Erythroblast (primary cell): ENCODE measurements at regions not wholly inside any gene's neighbourhood (a gene's known extent, or its start where the extent isn't known, plus 50 kb on each side); places are given as distances from the start of the nearest gene placed in this dataset.
"Not testable (repeated sequence)": the region's sequence is repeated elsewhere in the genome, so short reads cannot be mapped to it uniquely, and the experiment has no call there.

Experiments
- DNase-seq, 2 experiments: peaks; one replicate each; lab custom pipeline; 2025; lab: John Stamatoyannopoulos, UW
- GATA1 ChIP-seq: IDR thresholded peaks from 2 replicates; pipeline ENCODE4 v1.6.1; 2011; ENCODE audit warnings: low read depth, mild to moderate bottlenecking, control low read depth, low read length, moderate library complexity
- POLR2A ChIP-seq: IDR thresholded peaks from 2 replicates; pipeline ENCODE4 v1.6.1; 2011; ENCODE audit warnings: mild to moderate bottlenecking, low read length

- no peak for DNase-seq
- no peak for TF ChIP-seq GATA1
- no peak for TF ChIP-seq POLR2A
Measured at GRCh38 chr20:51287628-51288413, 254.7 kb downstream of the NFATC2 start.

GRCh38 chr20:51286758-51287157, 255.8 kb downstream of the NFATC2 start:
- DNase-seq: no peak
- TF ChIP-seq GATA1 (no peak), POLR2A (no peak)

- TF ChIP-seq POLR2A (no peak), GATA1 (no peak)
- DNase-seq: no peak
Measured at GRCh38 chr20:51285684-51286083, 256.8 kb downstream of the NFATC2 start.

- TF ChIP-seq POLR2A (no peak), GATA1 (no peak)
- no peak for DNase-seq
Measured at GRCh38 chr20:51284871-51285270, 257.6 kb downstream of the NFATC2 start.

GRCh38 chr20:51284176-51284575, 258.3 kb downstream of the NFATC2 start:
- DNase-seq: no peak
- TF ChIP-seq POLR2A (no peak), GATA1 (no peak)

GRCh38 chr20:51281521-51281920, 258.6 kb upstream of the KCNG1 start:
- DNase-seq: no peak
- no peak for TF ChIP-seq POLR2A
- TF ChIP-seq GATA1: no peak

- TF ChIP-seq POLR2A: no peak
- no peak for TF ChIP-seq GATA1
- no peak for DNase-seq
Measured at GRCh38 chr20:51280047-51280446, 257.1 kb upstream of the KCNG1 start.

- DNase-seq: no peak
- TF ChIP-seq POLR2A: no peak
Measured at GRCh38 chr20:51277961-51278360, 255.1 kb upstream of the KCNG1 start.

GRCh38 chr20:51276296-51276695, 253.4 kb upstream of the KCNG1 start:
- DNase-seq: no peak
- TF ChIP-seq POLR2A: no peak
- no peak for TF ChIP-seq GATA1

- no peak for DNase-seq
- TF ChIP-seq POLR2A (no peak), GATA1 (no peak)
Measured at GRCh38 chr20:51275826-51276225, 252.9 kb upstream of the KCNG1 start.

- DNase-seq: no peak
- TF ChIP-seq POLR2A (no peak), GATA1 (no peak)
Measured at GRCh38 chr20:51275181-51275580, 252.3 kb upstream of the KCNG1 start.

GRCh38 chr20:51272401-51272800, 249.5 kb upstream of the KCNG1 start:
- no peak for DNase-seq

GRCh38 chr20:51271931-51272330, 249.0 kb upstream of the KCNG1 start:
- no peak for DNase-seq
- TF ChIP-seq POLR2A (no peak), GATA1 (no peak)

More at GRCh38 chr20:51272401-51272800, 249.5 kb upstream of the KCNG1 start:
- TF ChIP-seq POLR2A: no peak
- TF ChIP-seq GATA1: no peak

- not testable (repeated sequence) for DNase-seq
Measured at GRCh38 chr20:51271289-51271688, 248.4 kb upstream of the KCNG1 start.

- no peak for DNase-seq
- TF ChIP-seq GATA1 (no peak), POLR2A (no peak)
Measured at GRCh38 chr20:51269671-51270070, 246.8 kb upstream of the KCNG1 start.
